Transverse colon (tissue), 4 donors: ENCODE measurements at regions not wholly inside any gene's neighbourhood (a gene's known extent, or its start where the extent isn't known, plus 50 kb on each side); places are given as distances from the start of the nearest gene placed in this dataset.

Source experiments
- DNase-seq: peaks from one replicate; pipeline ENCODE4 v3.0.0-alpha.2; 2019
- H3K27ac ChIP-seq, 4 donors: fragments of 200-600 bp; sonication (generic); 2 replicates each; pipeline ENCODE4 v1.5.1; 2016 to 2018; ENCODE audit warnings: inconsistent platforms in 4 of 4
- H3K27me3 ChIP-seq: fragments of 200-600 bp; sonication (generic); 2 replicates; pipeline ENCODE4 v1.5.1; 2017; ENCODE audit warnings: inconsistent platforms
- H3K36me3 ChIP-seq, 4 donors: fragments of 200-600 bp; sonication (generic); 2 replicates each; pipeline ENCODE4 v1.5.1; 2017 to 2019; ENCODE audit warnings: inconsistent platforms in 4 of 4
- H3K4me1 ChIP-seq, 4 donors: fragments of 200-600 bp; sonication (generic); 2 replicates each; pipeline ENCODE4 v1.5.1; 2017 to 2020; ENCODE audit warnings: inconsistent platforms in 4 of 4
- H3K4me3 ChIP-seq, 4 donors: fragments of 200-600 bp; sonication (generic); 1 replicate in 1 of 4; 2 replicates in 3 of 4; pipeline versions ENCODE4 v1.5.1 to v1.6.1; 2017 to 2019; ENCODE audit warnings: inconsistent platforms in 4 of 4
- H3K9me3 ChIP-seq, 2 donors: fragments of 200-600 bp; sonication (generic); 2 replicates each; pipeline ENCODE4 v1.5.1; 2017 to 2019; ENCODE audit warnings: inconsistent platforms in 2 of 2
- CTCF ChIP-seq, 5 experiments: fragments of 200-600 bp in 3 of 5; fragments of 450-650 bp in 2 of 5; sonication (generic) in 3 of 5; IDR thresholded peaks; 1 replicate in 2 of 5; 2 replicates in 3 of 5; pipeline ENCODE4 v1.5.1; 2016 to 2017; ENCODE audit warnings: antibody characterized with exemption in 5 of 5, inconsistent platforms in 3 of 5, mild to moderate bottlenecking in 2 of 5, moderate library complexity in 1 of 5
- EP300 ChIP-seq: sonication (generic); formaldehyde crosslinking; IDR thresholded peaks from one replicate; pipeline ENCODE4 v1.6.1; 2017; ENCODE audit warnings: antibody characterized with exemption, low read depth
- POLR2A ChIP-seq: fragments of 450-650 bp; IDR thresholded peaks from one replicate; pipeline ENCODE4 v1.6.1; 2016; ENCODE audit warnings: antibody characterized with exemption, mild to moderate bottlenecking, moderate library complexity
- POLR2AphosphoS5 ChIP-seq, 3 donors: sonication (generic); formaldehyde crosslinking; IDR thresholded peaks; one replicate each; pipeline ENCODE4 v1.6.1; 2016; ENCODE audit warnings: antibody characterized with exemption in 3 of 3
- whole genome bisulfite sequencing, 2 donors: methylation state at CpG; one replicate each; pipeline ENCODE4 v1.1.5; 2018; ENCODE audit warnings: low coverage in 1 of 2; 5-methylcytosine and 5-hydroxymethylcytosine counted together
- in situ Hi-C, 4 donors: fragments of 200-750 bp; cut with MboI; loops; one replicate each; pipeline versions ENCODE4 v1.15.0 to v1.15.1; 2017; ENCODE audit warnings: low sequenced_read_pairs in 3 of 4, low pct_ligation_motif_present in 1 of 4, low pct_unique_long_range_greater_than_20kb in 1 of 4
- intact Hi-C: fragments of 100-400 bp; cut with DNase I; formaldehyde crosslinking; loops from one replicate; pipeline ENCODE4 v1.15.1; 2023; ENCODE audit warnings: low total_unique reads

GRCh38 chr3:124420392-124420791 lies 309.9 kb upstream of the UMPS start:
- no peaks in the 10 kb centered on the region for H3K9me3 ChIP-seq
- no peak overlapping the region for H3K4me3 ChIP-seq
- WGBS, 2 donors: 86 to 95% methylated on average over 1 to 2 of the region's 2 CpGs
- intact Hi-C loops: no loop called here
- TF ChIP-seq POLR2AphosphoS5 (IDR thresholded peaks at IDR 0.05) (no peak), EP300 (no peak), POLR2A (no peak), CTCF (IDR thresholded peaks at IDR 0.05) (no peak)
- no peaks in the 10 kb centered on the region for H3K27me3 ChIP-seq
- H3K4me1 ChIP-seq: no peaks in the 10 kb centered on the region
- in situ Hi-C loops: no loop called here
- H3K27ac ChIP-seq: no peak overlapping the region
- no peak for DNase-seq
- no peaks in the 10 kb centered on the region for H3K36me3 ChIP-seq

GRCh38 chr3:124422805-124423204 lies 307.4 kb upstream of the UMPS start:
- H3K27me3 ChIP-seq: no peaks in the 10 kb centered on the region
- H3K4me1 ChIP-seq: no peaks in the 10 kb centered on the region
- no peak for DNase-seq
- TF ChIP-seq POLR2AphosphoS5 (IDR thresholded peaks at IDR 0.05): no peak
- no peak for TF ChIP-seq CTCF (IDR thresholded peaks at IDR 0.05)
- no peak for TF ChIP-seq EP300
- H3K4me3 ChIP-seq: no peak overlapping the region
- intact Hi-C loops (no loop called here), in situ Hi-C loops (no loop called here)
- 87% methylated on average over 4 of the region's 4 CpGs; no CpG with 5 or more reads in 1 of the 2 donors for WGBS, 2 donors
- H3K9me3 ChIP-seq: no peaks in the 10 kb centered on the region
- H3K27ac ChIP-seq: no peak overlapping the region
- H3K36me3 ChIP-seq: no peaks in the 10 kb centered on the region

GRCh38 chr3:124424396-124424795 lies 305.9 kb upstream of the UMPS start:
- DNase-seq: no peak
- H3K4me1 ChIP-seq: no peaks in the 10 kb centered on the region
- WGBS, 2 donors: 85 to 94% methylated on average over 2 of the region's 2 CpGs
- intact Hi-C loops (no loop called here), in situ Hi-C loops (no loop called here)
- H3K27ac ChIP-seq: no peak overlapping the region
- no peak overlapping the region for H3K4me3 ChIP-seq
- H3K9me3 ChIP-seq: no peaks in the 10 kb centered on the region
- no peak for TF ChIP-seq EP300
- no peak for TF ChIP-seq CTCF (IDR thresholded peaks at IDR 0.05)
- H3K36me3 ChIP-seq: no peaks in the 10 kb centered on the region
- no peaks in the 10 kb centered on the region for H3K27me3 ChIP-seq

GRCh38 chr3:124425972-124426371 lies 304.3 kb upstream of the UMPS start:
- intact Hi-C loops: no loop called here
- Histone ChIP-seq H3K4me3 (no peak overlapping the region), H3K9me3 (no peaks in the 10 kb centered on the region), H3K27ac (no peak overlapping the region), H3K36me3 (no peaks in the 10 kb centered on the region), H3K27me3 (no peaks in the 10 kb centered on the region), H3K4me1 (no peaks in the 10 kb centered on the region)
- in situ Hi-C loops: no loop called here
- TF ChIP-seq CTCF (IDR thresholded peaks at IDR 0.05): no peak
- TF ChIP-seq POLR2AphosphoS5 (IDR thresholded peaks at IDR 0.05): no peak
- TF ChIP-seq POLR2A: no peak
- no peak for TF ChIP-seq EP300
- no peak for DNase-seq
- WGBS, 2 donors: 80 to 84% methylated on average over 5 to 6 of the region's 6 CpGs
